BLaER1 (cell line): ENCODE measurements at regions not wholly inside any gene's neighbourhood (a gene's known extent, or its start where the extent isn't known, plus 50 kb on each side); places are given as distances from the start of the nearest gene placed in this dataset.

ENCODE experiments used
- H3K27ac ChIP-seq: shearing (Covaris generic); formaldehyde crosslinking; 2 replicates; pipeline ENCODE4 v1.8.1; 2022
- H3K27me3 ChIP-seq: shearing (Covaris generic); formaldehyde crosslinking; 2 replicates; pipeline ENCODE4 v1.8.1; 2022
- H3K36me3 ChIP-seq: shearing (Covaris generic); formaldehyde crosslinking; 2 replicates; pipeline ENCODE4 v1.8.1; 2022
- H3K4me1 ChIP-seq: shearing (Covaris generic); formaldehyde crosslinking; 2 replicates; pipeline ENCODE4 v1.8.1; 2022
- H3K4me2 ChIP-seq: shearing (Covaris generic); formaldehyde crosslinking; 2 replicates; pipeline ENCODE4 v1.8.1; 2022
- H3K4me3 ChIP-seq: shearing (Covaris generic); formaldehyde crosslinking; 2 replicates; pipeline ENCODE4 v1.8.1; 2022
- H3K9ac ChIP-seq: shearing (Covaris generic); formaldehyde crosslinking; 2 replicates; pipeline ENCODE4 v1.8.1; 2022
- H3K9me3 ChIP-seq: shearing (Covaris generic); formaldehyde crosslinking; 2 replicates; pipeline ENCODE4 v1.8.1; 2022
- H4K20me1 ChIP-seq: shearing (Covaris generic); formaldehyde crosslinking; 2 replicates; pipeline ENCODE4 v1.8.1; 2022
- Cebpa-rat ChIP-seq: shearing (Covaris generic); IDR thresholded peaks from 2 replicates; pipeline ENCODE4 v1.8.1; 2022

DNA sequence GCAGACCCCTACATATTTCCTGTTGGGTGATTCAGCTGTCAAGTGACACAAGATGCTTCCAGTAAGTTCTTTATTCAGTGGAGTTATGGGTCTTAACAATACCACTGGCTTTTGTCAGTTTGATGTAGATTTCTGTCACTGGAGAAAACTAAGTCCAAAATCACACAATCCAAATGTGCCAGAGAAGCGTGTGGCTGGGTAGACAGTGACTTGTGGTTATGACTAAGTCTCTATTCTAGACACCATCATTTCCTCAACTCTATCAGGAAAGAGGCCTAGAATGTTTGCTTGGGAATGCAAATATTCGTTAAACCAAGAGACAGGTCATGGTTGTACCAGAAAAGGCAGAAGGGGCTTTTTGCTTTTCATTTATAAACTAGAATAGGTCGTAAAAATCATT lies 54.4 kb upstream of the HS3ST1 start:
- Histone ChIP-seq H3K4me2 (no peak overlapping the region), H3K9ac (no peak overlapping the region), H3K36me3 (no peaks in the 10 kb centered on the region), H3K4me3 (no peak overlapping the region), H3K27me3 (no peaks in the 10 kb centered on the region), H3K27ac (no peak overlapping the region), H3K4me1 (peaks cover 19% of the 10 kb centered on the region), H4K20me1 (no peaks in the 10 kb centered on the region), H3K9me3 (no peaks in the 10 kb centered on the region)
- no peak for TF ChIP-seq Cebpa-rat

DNA sequence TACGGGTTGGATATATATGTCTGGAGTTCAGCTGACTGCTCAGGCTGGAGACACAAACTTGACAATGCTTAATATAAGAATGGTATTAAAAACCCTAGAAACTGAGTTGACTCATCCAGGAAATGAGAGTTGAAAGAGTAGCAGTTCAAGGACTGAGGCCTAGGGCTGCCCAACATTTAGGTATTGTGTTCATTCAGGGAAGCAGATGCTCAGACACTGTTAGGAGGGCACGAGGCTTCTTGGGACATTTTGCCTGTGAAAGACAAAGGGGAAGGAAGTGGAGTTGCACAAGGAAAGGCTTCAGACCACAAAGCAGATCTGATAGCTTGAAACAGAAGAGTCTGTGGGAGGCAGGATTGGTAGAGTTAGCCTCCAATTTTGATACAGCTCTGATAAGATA lies 52.0 kb upstream of the HS3ST1 start:
- Histone ChIP-seq H3K36me3 (no peaks in the 10 kb centered on the region), H3K9me3 (no peaks in the 10 kb centered on the region), H3K4me3 (no peak overlapping the region), H3K4me2 (peak overlapping the region; percentile 56), H4K20me1 (no peaks in the 10 kb centered on the region), H3K27ac (no peak overlapping the region), H3K9ac (no peak overlapping the region), H3K4me1 (peaks cover 19% of the 10 kb centered on the region), H3K27me3 (no peaks in the 10 kb centered on the region)
- TF ChIP-seq Cebpa-rat, result peak; percentile 50; the same call in 1 of the 2 replicates
